ENCODE measurements at regions not wholly inside any gene's neighbourhood (a gene's known extent, or its start where the extent isn't known, plus 50 kb on each side); places are given as distances from the start of the nearest gene placed in this dataset.

- no peak for DNase-seq (ENCODE audit: low read depth)
These were observed 337.0 kb upstream of the SMC2 start for GRCh38 chr9:103757062-103757461.

- DNase-seq (ENCODE audit: low read depth) = no peak
These were observed 332.6 kb upstream of the SMC2 start for GRCh38 chr9:103761466-103761865.

- no peak for DNase-seq (ENCODE audit: low read depth)
These were observed 304.4 kb upstream of the SMC2 start for GRCh38 chr9:103789686-103790085.

- DNase-seq (ENCODE audit: low read depth) = peak; percentile 45
These were observed 295.5 kb upstream of the SMC2 start for GRCh38 chr9:103798620-103799019.

GRCh38 chr9:103799959-103800358 is 294.1 kb upstream of the SMC2 start:
- DNase-seq (ENCODE audit: low read depth) = no peak

GRCh38 chr9:103802068-103802467 is 292.0 kb upstream of the SMC2 start:
- no peak for DNase-seq (ENCODE audit: low read depth)

- DNase-seq (ENCODE audit: low read depth) = no peak
These were observed 290.9 kb upstream of the SMC2 start for GRCh38 chr9:103803245-103803644.

GRCh38 chr9:103804077-103804735 is 289.9 kb upstream of the SMC2 start:
- DNase-seq (ENCODE audit: low read depth) = no peak

- no peak for DNase-seq (ENCODE audit: low read depth)
These were observed 284.4 kb upstream of the SMC2 start for GRCh38 chr9:103809745-103810144.

GRCh38 chr9:103811462-103811861 is 282.6 kb upstream of the SMC2 start:
- no peak for DNase-seq (ENCODE audit: low read depth)

- no peak for DNase-seq (ENCODE audit: low read depth)
These were observed 278.0 kb upstream of the SMC2 start for GRCh38 chr9:103816146-103816545.

- no peak for DNase-seq (ENCODE audit: low read depth)
These were observed 274.2 kb upstream of the SMC2 start for GRCh38 chr9:103819936-103820335.

GRCh38 chr9:103821115-103821514 is 273.0 kb upstream of the SMC2 start:
- DNase-seq (ENCODE audit: low read depth) = no peak

GRCh38 chr9:103837940-103838339 is 256.2 kb upstream of the SMC2 start:
- DNase-seq (ENCODE audit: low read depth) = no peak

GRCh38 chr9:103839197-103839596 is 254.9 kb upstream of the SMC2 start:
- no peak for DNase-seq (ENCODE audit: low read depth)

- DNase-seq (ENCODE audit: low read depth) = no peak
These were observed 226.2 kb upstream of the SMC2 start for GRCh38 chr9:103867886-103868285.

GRCh38 chr9:103872811-103873210 is 221.3 kb upstream of the SMC2 start:
- no peak for DNase-seq (ENCODE audit: low read depth)

GRCh38 chr9:103881419-103881818 is 212.7 kb upstream of the SMC2 start:
- DNase-seq (ENCODE audit: low read depth) = no peak

- DNase-seq (ENCODE audit: low read depth) = no peak
These were observed 204.1 kb upstream of the SMC2 start for GRCh38 chr9:103889989-103890388.

- DNase-seq (ENCODE audit: low read depth) = no peak
These were observed 199.9 kb upstream of the SMC2 start for GRCh38 chr9:103894184-103894583.

- DNase-seq (ENCODE audit: low read depth) = no peak
These were observed 195.6 kb upstream of the SMC2 start for GRCh38 chr9:103898550-103898949.

- DNase-seq (ENCODE audit: low read depth) = no peak
These were observed 194.2 kb upstream of the SMC2 start for GRCh38 chr9:103899866-103900265.

GRCh38 chr9:103900466-103900865 is 193.6 kb upstream of the SMC2 start:
- DNase-seq (ENCODE audit: low read depth) = no peak

- DNase-seq (ENCODE audit: low read depth) = no peak
These were observed 191.8 kb upstream of the SMC2 start for GRCh38 chr9:103902263-103902662.

All from Daoy (cell line).